Right atrium auricular region (tissue), 2 donors: ENCODE measurements at regions not wholly inside any gene's neighbourhood (a gene's known extent, or its start where the extent isn't known, plus 50 kb on each side); places are given as distances from the start of the nearest gene placed in this dataset.

Source experiments
- DNase-seq: peaks from one replicate; pipeline ENCODE4 v3.0.0-alpha.2; 2019; ENCODE audit warnings: low spot score
- H3K27ac ChIP-seq, 2 donors: fragments of 200-600 bp; sonication (generic); 1 replicate in 1 of 2; 2 replicates in 1 of 2; pipeline ENCODE4 v1.5.1; 2016 to 2019
- H3K27me3 ChIP-seq, 2 donors: fragments of 200-600 bp; sonication (generic); one replicate each; pipeline versions ENCODE4 v1.5.1 to v1.6.0; 2017 to 2019
- H3K36me3 ChIP-seq: fragments of 200-600 bp; sonication (generic); one replicate; pipeline ENCODE4 v1.5.1; 2016
- H3K4me1 ChIP-seq, 2 donors: fragments of 200-600 bp; sonication (generic); one replicate each; pipeline versions ENCODE4 v1.5.1 to v1.6.0; 2017 to 2019
- H3K4me3 ChIP-seq, 2 donors: fragments of 200-600 bp; sonication (generic); 1 replicate in 1 of 2; 2 replicates in 1 of 2; pipeline ENCODE4 v1.5.1; 2017 to 2019; ENCODE audit warnings: mild to moderate bottlenecking in 1 of 2, moderate library complexity in 1 of 2
- H3K9me3 ChIP-seq, 2 donors: fragments of 200-600 bp; sonication (generic); one replicate each; pipeline ENCODE4 v1.5.1; 2019
- CTCF ChIP-seq, 2 donors: fragments of 200-600 bp; sonication (generic); IDR thresholded peaks; one replicate each; pipeline ENCODE4 v1.5.1; 2019; ENCODE audit warnings: antibody characterized with exemption in 2 of 2

- no peaks in the 10 kb centered on the region for H3K27me3 ChIP-seq
- H3K36me3 ChIP-seq = no peaks in the 10 kb centered on the region
- no peak overlapping the region for H3K4me3 ChIP-seq
- no peaks in the 10 kb centered on the region for H3K9me3 ChIP-seq
- DNase-seq = no peak
- no peaks in the 10 kb centered on the region for H3K4me1 ChIP-seq
- H3K27ac ChIP-seq = no peak overlapping the region
- TF ChIP-seq CTCF (IDR thresholded peaks at IDR 0.05) = no peak
Measured at GRCh38 chr4:127097061-127097460, 535.7 kb upstream of the INTU start.

GRCh38 chr4:127102361-127102760 is 530.4 kb upstream of the INTU start:
- H3K9me3 ChIP-seq = peaks cover 0 to 7% of the 10 kb centered on the region in 2 donors
- DNase-seq = no peak
- TF ChIP-seq CTCF (IDR thresholded peaks at IDR 0.05) = no peak

GRCh38 chr4:127103681-127104115 is 529.1 kb upstream of the INTU start:
- no peak for TF ChIP-seq CTCF (IDR thresholded peaks at IDR 0.05)
- H3K27ac ChIP-seq = no peak overlapping the region
- H3K36me3 ChIP-seq = no peaks in the 10 kb centered on the region
- no peak for DNase-seq
- no peaks in the 10 kb centered on the region for H3K27me3 ChIP-seq
- H3K4me1 ChIP-seq = no peaks in the 10 kb centered on the region
- H3K9me3 ChIP-seq = peaks cover 0 to 18% of the 10 kb centered on the region in 2 donors
- no peak overlapping the region for H3K4me3 ChIP-seq

More at GRCh38 chr4:127102361-127102760, 530.4 kb upstream of the INTU start:
- no peaks in the 10 kb centered on the region for H3K27me3 ChIP-seq
- H3K4me3 ChIP-seq = no peak overlapping the region
- no peaks in the 10 kb centered on the region for H3K4me1 ChIP-seq
- H3K36me3 ChIP-seq = no peaks in the 10 kb centered on the region
- H3K27ac ChIP-seq = no peak overlapping the region

GRCh38 chr4:127113844-127114362 is 518.9 kb upstream of the INTU start:
- Histone ChIP-seq H3K4me3 (no peak overlapping the region), H3K27ac (no peak overlapping the region), H3K36me3 (no peaks in the 10 kb centered on the region), H3K27me3 (no peaks in the 10 kb centered on the region), H3K4me1 (no peaks in the 10 kb centered on the region), H3K9me3 (peaks cover 0 to 9% of the 10 kb centered on the region in 2 donors)
- no peak for DNase-seq
- TF ChIP-seq CTCF (IDR thresholded peaks at IDR 0.05) = no peak

- DNase-seq = no peak
- Histone ChIP-seq H3K27me3 (no peaks in the 10 kb centered on the region), H3K27ac (no peak overlapping the region), H3K9me3 (no peaks in the 10 kb centered on the region), H3K4me3 (no peak overlapping the region), H3K4me1 (no peaks in the 10 kb centered on the region), H3K36me3 (no peaks in the 10 kb centered on the region)
- no peak for TF ChIP-seq CTCF (IDR thresholded peaks at IDR 0.05)
Measured at GRCh38 chr4:127118681-127119080, 514.1 kb upstream of the INTU start.

GRCh38 chr4:127120441-127121090 is 512.2 kb upstream of the INTU start:
- Histone ChIP-seq H3K4me1 (no peaks in the 10 kb centered on the region), H3K4me3 (no peak overlapping the region), H3K27ac (no peak overlapping the region), H3K27me3 (no peaks in the 10 kb centered on the region), H3K9me3 (no peaks in the 10 kb centered on the region), H3K36me3 (no peaks in the 10 kb centered on the region)
- no peak for DNase-seq
- no peak for TF ChIP-seq CTCF (IDR thresholded peaks at IDR 0.05)
